ENCODE measurements at regions not wholly inside any gene's neighbourhood (a gene's known extent, or its start where the extent isn't known, plus 50 kb on each side); places are given as distances from the start of the nearest gene placed in this dataset.

GRCh38 chr3:118208642-118209041, 826.0 kb downstream of the IGSF11 start:
- ChIA-PET CTCF (no interaction called here), POLR2A (no interaction called here)
- H3K4me3 ChIP-seq (ENCODE audit: low read depth, low read length) = no peak overlapping the region
- no peak overlapping the region for H3K27ac ChIP-seq (ENCODE audit: low read depth, low read length)
- no peaks in the 10 kb centered on the region for H3K9me3 ChIP-seq (ENCODE audit: control insufficient read depth, insufficient read depth, low read length)
- TF ChIP-seq CTCF (IDR thresholded peaks at IDR 0.05; ENCODE audit: low read depth, low read length) = no peak
- DNase-seq (ENCODE audit: low read depth, low spot score) = no peak
- no peaks in the 10 kb centered on the region for H3K27me3 ChIP-seq (ENCODE audit: control insufficient read depth, insufficient read depth, low read length)

- DNase-seq (ENCODE audit: low read depth, low spot score) = no peak
- Histone ChIP-seq H3K27ac (ENCODE audit: low read depth, low read length) (no peak overlapping the region), H3K9me3 (ENCODE audit: control insufficient read depth, insufficient read depth, low read length) (no peaks in the 10 kb centered on the region), H3K27me3 (ENCODE audit: control insufficient read depth, insufficient read depth, low read length) (no peaks in the 10 kb centered on the region), H3K4me3 (ENCODE audit: low read depth, low read length) (no peak overlapping the region)
- ChIA-PET CTCF (no interaction called here), POLR2A (no interaction called here)
- no peak for TF ChIP-seq CTCF (IDR thresholded peaks at IDR 0.05; ENCODE audit: low read depth, low read length)
Observed at GRCh38 chr3:118213892-118214291, 820.8 kb downstream of the IGSF11 start.

GRCh38 chr3:118226206-118226605, 808.4 kb downstream of the IGSF11 start:
- H3K27me3 ChIP-seq (ENCODE audit: control insufficient read depth, insufficient read depth, low read length) = no peaks in the 10 kb centered on the region
- H3K4me3 ChIP-seq (ENCODE audit: low read depth, low read length) = no peak overlapping the region
- TF ChIP-seq CTCF (IDR thresholded peaks at IDR 0.05; ENCODE audit: low read depth, low read length) = no peak
- CTCF ChIA-PET = no interaction called here
- no peak for DNase-seq (ENCODE audit: low read depth, low spot score)
- H3K9me3 ChIP-seq (ENCODE audit: control insufficient read depth, insufficient read depth, low read length) = no peaks in the 10 kb centered on the region
- H3K27ac ChIP-seq (ENCODE audit: low read depth, low read length) = no peak overlapping the region
- POLR2A ChIA-PET = no interaction called here

GRCh38 chr3:118227191-118227590, 807.5 kb downstream of the IGSF11 start:
- TF ChIP-seq CTCF (IDR thresholded peaks at IDR 0.05; ENCODE audit: low read depth, low read length) = no peak
- ChIA-PET CTCF (no interaction called here), POLR2A (no interaction called here)

GRCh38 chr3:118228151-118228550, 806.5 kb downstream of the IGSF11 start:
- CTCF ChIA-PET = no interaction called here
- DNase-seq (ENCODE audit: low read depth, low spot score) = no peak
- Histone ChIP-seq H3K27me3 (ENCODE audit: control insufficient read depth, insufficient read depth, low read length) (no peaks in the 10 kb centered on the region), H3K4me3 (ENCODE audit: low read depth, low read length) (no peak overlapping the region), H3K27ac (ENCODE audit: low read depth, low read length) (no peak overlapping the region), H3K9me3 (ENCODE audit: control insufficient read depth, insufficient read depth, low read length) (no peaks in the 10 kb centered on the region)
- no peak for TF ChIP-seq CTCF (IDR thresholded peaks at IDR 0.05; ENCODE audit: low read depth, low read length)
- POLR2A ChIA-PET = no interaction called here

More at GRCh38 chr3:118227191-118227590, 807.5 kb downstream of the IGSF11 start:
- no peaks in the 10 kb centered on the region for H3K27me3 ChIP-seq (ENCODE audit: control insufficient read depth, insufficient read depth, low read length)
- no peaks in the 10 kb centered on the region for H3K9me3 ChIP-seq (ENCODE audit: control insufficient read depth, insufficient read depth, low read length)
- no peak overlapping the region for H3K27ac ChIP-seq (ENCODE audit: low read depth, low read length)
- no peak overlapping the region for H3K4me3 ChIP-seq (ENCODE audit: low read depth, low read length)
- DNase-seq (ENCODE audit: low read depth, low spot score) = no peak
